ENCODE measurements at regions not wholly inside any gene's neighbourhood (a gene's known extent, or its start where the extent isn't known, plus 50 kb on each side); places are given as distances from the start of the nearest gene placed in this dataset.
A peak's percentile ranks its signal among the peaks of the same experiment; 100 is the strongest.

DNA sequence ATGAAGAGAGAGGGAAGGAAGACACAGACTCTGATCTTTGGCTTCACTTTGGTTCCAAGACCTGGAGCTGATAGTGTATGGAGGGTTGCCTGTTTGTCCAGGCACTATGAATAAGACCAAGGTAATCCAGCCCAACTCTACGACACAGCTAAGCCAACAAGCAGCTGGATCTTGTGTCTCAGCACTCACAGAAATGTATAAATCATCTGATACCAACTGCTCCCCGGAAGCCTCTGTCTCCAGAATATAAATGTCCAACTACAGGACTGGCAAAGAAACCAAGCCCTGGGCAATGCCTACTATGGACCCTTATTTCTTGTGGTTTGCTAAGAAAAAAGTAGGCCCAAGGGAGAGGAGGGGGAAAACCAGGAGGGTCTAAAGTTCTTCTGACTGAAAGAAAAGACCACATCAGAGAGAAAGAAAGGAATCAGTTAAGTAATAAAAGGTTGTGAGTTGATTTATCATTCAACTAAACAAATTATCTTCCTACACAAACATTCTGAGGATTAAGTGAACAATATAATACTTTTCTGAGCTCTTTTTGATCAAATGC is 204.0 kb downstream of the DAD1 start:
- TF ChIP-seq CTCF (IDR thresholded peaks at IDR 0.05; ENCODE audit: extremely low read depth, insufficient read depth, missing control alignments) = no peak
- no peak for DNase-seq (ENCODE audit: low spot score)
- in situ Hi-C loops (cut with MboI; ENCODE audit: low pct_unique_long_range_greater_than_20kb, low sequenced_read_pairs, unreplicated experiment) = loop anchor here (10.0 kb wide), 1 partner anchor 270 kb away; no protein-coding TSS in a partner anchor

DNA sequence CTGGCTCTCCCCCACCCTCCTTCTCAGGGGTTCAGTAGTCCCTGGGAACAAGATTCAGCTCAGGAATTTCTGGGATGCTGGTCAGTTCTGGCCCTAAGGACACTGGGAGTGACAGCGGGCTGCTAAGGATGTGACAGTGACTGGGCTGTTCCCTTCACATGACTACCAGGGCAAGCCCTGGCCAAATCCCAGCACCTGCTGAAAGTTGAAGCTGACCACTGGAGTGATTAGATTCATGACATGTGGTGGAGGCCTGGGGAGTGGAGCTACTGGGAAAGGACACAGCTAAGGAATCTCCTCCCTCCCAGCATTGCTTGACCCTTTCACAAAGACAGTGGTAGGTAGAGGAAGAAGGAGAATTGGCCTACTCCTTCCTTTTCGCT is 204.9 kb downstream of the DAD1 start:
- DNase-seq (ENCODE audit: low spot score) = no peak
- in situ Hi-C loops (cut with MboI; ENCODE audit: low pct_unique_long_range_greater_than_20kb, low sequenced_read_pairs, unreplicated experiment) = loop anchor here (10.0 kb wide), 1 partner anchor 271 kb away; no protein-coding TSS in a partner anchor
- no peak for TF ChIP-seq CTCF (IDR thresholded peaks at IDR 0.05; ENCODE audit: extremely low read depth, insufficient read depth, missing control alignments)

DNA sequence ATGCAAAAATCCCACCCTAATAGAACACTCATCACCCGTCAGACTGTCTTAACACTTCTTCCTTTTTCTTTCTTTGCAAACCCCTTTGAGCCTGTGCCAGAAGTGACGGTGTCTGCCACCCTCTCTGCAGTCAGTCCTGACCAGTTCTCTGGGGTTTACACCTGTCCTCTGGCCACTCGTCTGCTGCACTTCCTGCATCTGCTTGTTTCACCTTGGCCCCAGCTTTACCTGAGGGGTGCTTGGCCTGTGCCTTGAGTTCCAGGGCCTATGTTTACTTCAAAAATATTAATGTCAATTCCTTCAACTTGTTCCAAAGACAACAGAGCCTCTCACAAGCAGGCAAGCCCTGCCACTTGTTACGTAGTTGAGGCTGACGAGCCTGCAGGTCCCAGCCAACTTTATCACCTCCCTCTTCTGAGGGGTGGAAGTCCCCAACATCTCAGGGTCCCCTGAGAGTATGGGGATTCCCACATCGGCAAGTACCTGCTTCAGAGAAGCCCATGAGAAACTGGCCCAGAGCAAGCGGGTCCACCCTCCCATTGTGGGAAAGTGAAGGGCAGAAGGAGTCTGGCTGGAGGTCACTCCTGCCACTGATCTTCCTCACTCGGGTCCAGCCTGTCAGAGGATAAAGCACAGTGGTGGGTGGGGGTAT is 205.4 kb downstream of the DAD1 start:
- DNase-seq (ENCODE audit: low spot score) = peak; percentile 46
- no peak for TF ChIP-seq CTCF (IDR thresholded peaks at IDR 0.05; ENCODE audit: extremely low read depth, insufficient read depth, missing control alignments)
- in situ Hi-C loops (cut with MboI; ENCODE audit: low pct_unique_long_range_greater_than_20kb, low sequenced_read_pairs, unreplicated experiment) = loop anchor here (10.0 kb wide), 1 partner anchor 271 kb away; no protein-coding TSS in a partner anchor

DNA sequence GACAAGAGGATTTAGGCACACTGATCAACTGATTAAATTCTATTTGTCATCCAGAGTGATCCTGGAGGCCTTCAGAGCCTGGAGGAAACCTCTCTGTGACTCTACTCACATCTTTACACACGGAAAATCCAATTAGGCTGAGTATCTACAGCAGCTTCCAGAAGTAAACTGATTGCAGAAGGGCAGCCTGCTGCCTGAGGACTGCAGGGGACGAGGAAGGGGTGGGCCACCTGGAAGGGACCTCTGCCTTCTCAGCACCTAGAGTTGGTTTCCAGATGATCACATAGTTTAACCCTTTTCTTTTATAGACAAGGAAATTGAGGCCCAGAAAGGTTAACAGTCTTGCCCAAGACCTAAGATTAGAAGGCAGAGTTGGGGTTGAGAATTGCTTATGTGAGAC is 206.1 kb downstream of the DAD1 start:
- DNase-seq (ENCODE audit: low spot score) = no peak
- in situ Hi-C loops (cut with MboI; ENCODE audit: low pct_unique_long_range_greater_than_20kb, low sequenced_read_pairs, unreplicated experiment) = loop anchor here (10.0 kb wide), 1 partner anchor 272 kb away; no protein-coding TSS in a partner anchor
- TF ChIP-seq CTCF (IDR thresholded peaks at IDR 0.05; ENCODE audit: extremely low read depth, insufficient read depth, missing control alignments) = no peak

DNA sequence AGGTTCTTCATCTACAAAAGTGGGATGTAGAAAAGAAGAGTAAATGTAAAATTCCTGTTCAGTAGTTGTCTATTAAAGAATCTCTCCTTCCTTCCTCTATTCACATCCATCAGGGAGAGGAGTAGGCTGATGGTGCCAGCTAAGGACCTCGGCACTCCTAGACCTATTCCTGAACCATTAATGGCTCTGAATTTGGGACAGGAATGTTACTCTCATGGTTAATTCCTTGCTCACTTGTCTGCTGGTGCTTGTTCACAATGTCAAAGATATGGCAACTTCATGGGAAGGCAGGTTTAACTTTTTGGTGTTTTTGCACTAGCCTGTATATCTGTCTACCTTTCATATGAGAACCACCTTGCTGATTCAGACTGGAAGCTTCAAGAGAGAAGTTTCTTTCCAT is 206.6 kb downstream of the DAD1 start:
- in situ Hi-C loops (cut with MboI; ENCODE audit: low pct_unique_long_range_greater_than_20kb, low sequenced_read_pairs, unreplicated experiment) = loop anchor here (10.0 kb wide), 1 partner anchor 272 kb away; no protein-coding TSS in a partner anchor
- no peak for DNase-seq (ENCODE audit: low spot score)
- no peak for TF ChIP-seq CTCF (IDR thresholded peaks at IDR 0.05; ENCODE audit: extremely low read depth, insufficient read depth, missing control alignments)

GRCh38 chr14:22381766-22382165 is 207.3 kb downstream of the DAD1 start:
- in situ Hi-C loops (cut with MboI; ENCODE audit: low pct_unique_long_range_greater_than_20kb, low sequenced_read_pairs, unreplicated experiment) = loop anchor here (10.0 kb wide), 1 partner anchor 273 kb away; no protein-coding TSS in a partner anchor
- DNase-seq (ENCODE audit: low spot score) = no peak
- TF ChIP-seq CTCF (IDR thresholded peaks at IDR 0.05; ENCODE audit: extremely low read depth, insufficient read depth, missing control alignments) = no peak

Measured in GM13977 (cell line).